IPS DF 4.7 (cell line): ENCODE measurements at regions not wholly inside any gene's neighbourhood (a gene's known extent, or its start where the extent isn't known, plus 50 kb on each side); places are given as distances from the start of the nearest gene placed in this dataset.

ENCODE experiments used
- DNase-seq: peaks from one replicate; pipeline ENCODE4 v3.0.0-alpha.2; 2013; ENCODE audit warnings: low spot score; ENCODE audit errors: extremely low read depth

GRCh38 chr18:77750006-77750405, 500.4 kb downstream of the GALR1 start:
- no peak for DNase-seq

- DNase-seq = no peak
Measured at GRCh38 chr18:77754475-77755044, 504.9 kb downstream of the GALR1 start.

- DNase-seq = no peak
Measured at GRCh38 chr18:77755187-77755586, 505.5 kb downstream of the GALR1 start.

GRCh38 chr18:77761332-77761731, 511.7 kb downstream of the GALR1 start:
- DNase-seq = no peak

- DNase-seq = no peak
Measured at GRCh38 chr18:77762014-77762413, 512.4 kb downstream of the GALR1 start.

GRCh38 chr18:77762642-77763041, 513.0 kb downstream of the GALR1 start:
- DNase-seq = no peak

GRCh38 chr18:77763530-77764145, 514.0 kb downstream of the GALR1 start:
- no peak for DNase-seq

GRCh38 chr18:77765468-77765867, 515.8 kb downstream of the GALR1 start:
- no peak for DNase-seq

GRCh38 chr18:77766421-77766820, 516.8 kb downstream of the GALR1 start:
- no peak for DNase-seq

GRCh38 chr18:77772177-77772576, 522.5 kb downstream of the GALR1 start:
- no peak for DNase-seq

- no peak for DNase-seq
Measured at GRCh38 chr18:77776104-77776503, 526.5 kb downstream of the GALR1 start.

GRCh38 chr18:77777163-77777562, 527.5 kb downstream of the GALR1 start:
- no peak for DNase-seq

GRCh38 chr18:77784759-77785379, 535.2 kb downstream of the GALR1 start:
- no peak for DNase-seq

- no peak for DNase-seq
Measured at GRCh38 chr18:77785415-77785975, 535.8 kb downstream of the GALR1 start.

- no peak for DNase-seq
Measured at GRCh38 chr18:77803024-77803423, 553.4 kb downstream of the GALR1 start.

- DNase-seq = no peak
Measured at GRCh38 chr18:77804382-77804781, 554.7 kb downstream of the GALR1 start.

- DNase-seq = no peak
Measured at GRCh38 chr18:77807650-77808049, 558.0 kb downstream of the GALR1 start.

GRCh38 chr18:77811503-77811902, 561.9 kb downstream of the GALR1 start:
- no peak for DNase-seq

GRCh38 chr18:77815666-77816338, 566.2 kb downstream of the GALR1 start:
- DNase-seq = no peak

GRCh38 chr18:77818328-77818727, 568.7 kb downstream of the GALR1 start:
- no peak for DNase-seq

GRCh38 chr18:77820472-77820871, 570.8 kb downstream of the GALR1 start:
- DNase-seq = no peak

GRCh38 chr18:77821892-77822291, 572.2 kb downstream of the GALR1 start:
- no peak for DNase-seq
